Midbrain (tissue), 1 donor: ENCODE measurements at regions not wholly inside any gene's neighbourhood (a gene's known extent, or its start where the extent isn't known, plus 50 kb on each side); places are given as distances from the start of the nearest gene placed in this dataset.
"Not testable (repeated sequence)": the region's sequence is repeated elsewhere in the genome, so short reads cannot be mapped to it uniquely, and the experiment has no call there.

Experiments used
- DNase-seq: peaks from one replicate; lab custom pipeline; 2025; lab: John Stamatoyannopoulos, UW

DNA sequence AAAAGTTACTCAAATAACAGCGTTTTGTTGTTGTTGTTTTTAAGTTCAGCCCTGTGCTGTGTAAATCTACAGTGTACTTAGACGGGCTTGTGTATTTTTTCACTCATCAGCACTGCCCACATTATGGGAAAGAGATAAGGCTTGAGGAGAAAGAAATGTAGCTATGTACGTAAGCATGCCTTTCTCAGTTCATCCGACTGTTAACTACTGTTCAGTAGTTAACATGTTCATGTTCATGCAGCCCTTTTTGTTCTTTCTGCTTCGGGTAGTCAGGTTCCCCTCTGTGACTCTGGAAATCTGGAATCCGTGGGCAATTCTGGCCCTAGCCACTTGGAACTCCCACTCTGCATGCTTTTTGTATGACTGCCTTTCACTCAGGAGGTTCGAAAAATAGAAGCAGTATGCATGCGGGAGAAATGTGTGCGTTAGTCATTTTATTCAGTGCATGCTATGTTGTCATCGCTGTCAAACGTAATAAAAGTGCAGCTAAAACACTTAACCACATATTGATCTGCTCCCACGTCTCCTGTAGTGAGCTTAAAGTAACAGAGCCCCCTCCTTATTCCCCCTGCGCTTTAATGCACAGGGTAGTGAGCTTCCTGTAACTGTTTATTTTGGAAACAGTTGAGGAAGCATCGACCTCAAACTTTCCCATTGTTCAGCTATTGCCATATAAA lies 283.1 kb upstream of the NR2F2 start:
- DNase-seq, result no peak

DNA sequence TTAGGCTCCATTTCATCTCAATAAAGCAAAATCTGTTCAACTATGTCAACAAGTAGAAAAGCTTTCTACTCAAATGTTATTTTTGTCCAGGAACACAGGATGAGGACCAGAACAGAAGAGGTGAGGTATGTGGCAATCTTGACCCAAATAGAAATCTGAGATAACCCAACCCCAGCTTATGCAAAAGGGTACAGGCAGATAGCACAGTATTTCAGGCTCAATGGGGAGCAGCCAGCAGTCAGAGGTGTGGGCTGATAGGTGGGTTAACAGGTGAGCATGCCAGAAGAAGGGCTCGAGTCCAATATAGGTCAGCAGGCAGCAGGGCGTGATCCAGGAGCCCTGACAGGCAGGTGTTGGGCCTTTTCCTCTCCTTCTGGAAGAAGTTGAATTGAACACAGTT lies 281.2 kb upstream of the NR2F2 start:
- DNase-seq, result no peak

DNA sequence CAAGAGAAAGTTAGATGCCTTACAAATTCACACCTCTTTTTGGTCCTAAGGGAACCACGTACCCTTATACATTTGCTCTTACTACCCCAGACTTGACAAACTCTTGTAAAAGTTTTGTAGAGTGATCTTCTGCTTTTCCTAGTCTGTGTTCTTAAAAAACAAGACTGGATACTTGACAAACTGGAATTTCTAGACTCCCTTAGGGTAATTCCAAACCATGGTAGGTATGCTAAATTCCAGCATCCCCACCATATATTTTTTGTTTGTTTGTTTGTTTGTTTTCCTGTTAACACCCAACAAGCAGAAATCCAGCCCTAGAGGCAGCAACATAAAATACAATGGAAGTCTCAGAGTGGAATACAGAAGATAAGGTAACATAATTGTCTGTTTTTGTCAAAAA lies 280.7 kb upstream of the NR2F2 start:
- no peak for DNase-seq

DNA sequence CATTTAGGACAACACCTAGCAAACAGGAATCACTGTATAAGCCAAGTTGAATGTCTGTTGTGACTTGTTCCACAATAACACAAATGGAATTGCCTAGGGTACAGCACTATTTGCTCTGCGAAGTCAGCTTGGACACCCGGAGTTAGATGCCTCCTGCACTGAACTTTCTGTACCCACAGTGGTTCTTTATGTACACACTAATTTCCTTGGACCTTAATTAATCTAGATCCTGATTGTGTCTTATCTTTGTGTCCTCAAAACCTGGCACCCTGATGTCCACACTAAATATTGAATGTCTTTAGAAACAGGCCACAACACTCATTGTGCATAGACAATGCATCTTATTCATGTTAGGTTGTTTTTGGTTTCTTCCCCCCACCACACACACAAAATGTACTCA lies 278.9 kb upstream of the NR2F2 start:
- DNase-seq, result no peak

DNA sequence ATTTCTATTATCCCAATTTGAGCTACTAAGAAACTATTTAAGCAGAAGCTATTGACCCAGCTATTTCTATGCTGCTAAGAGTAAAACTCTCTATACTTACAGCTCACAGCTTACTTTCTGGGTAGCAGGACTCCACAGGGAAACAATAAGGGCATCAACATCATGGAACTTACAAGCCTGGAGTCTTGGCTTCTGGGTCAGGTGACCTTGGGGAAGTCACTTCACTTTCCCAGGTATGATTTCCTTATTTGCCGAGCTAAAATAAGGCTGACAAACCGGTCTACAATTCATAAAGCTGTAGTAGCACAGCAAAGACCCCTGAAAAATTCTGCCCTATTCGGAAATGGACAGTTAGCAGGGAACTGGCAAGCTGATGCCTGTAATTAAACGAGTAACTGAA lies 278.3 kb upstream of the NR2F2 start:
- DNase-seq, result no peak

DNA sequence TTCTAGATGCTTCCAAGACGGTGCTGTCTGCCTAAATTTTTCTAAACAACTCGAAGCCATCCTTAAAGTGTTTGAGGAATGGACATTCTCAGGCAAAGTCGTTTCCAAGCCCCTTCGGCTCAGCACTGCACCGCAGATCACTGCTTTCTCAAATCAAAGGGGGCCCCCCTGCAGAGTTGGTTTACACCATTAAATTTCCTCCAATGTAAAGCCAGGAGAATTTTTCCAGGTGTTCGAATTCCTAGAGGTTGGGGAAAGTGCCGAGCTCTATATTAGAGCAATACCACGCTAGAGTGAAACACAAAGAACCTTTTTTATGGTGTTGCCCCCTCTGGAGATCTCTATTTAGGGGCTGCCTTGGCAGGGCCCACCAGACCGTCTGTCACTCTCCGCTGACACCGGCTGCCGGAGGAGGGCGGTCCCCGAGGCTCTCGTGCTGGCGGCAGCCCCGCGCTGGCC lies 277.9 kb upstream of the NR2F2 start:
- no peak for DNase-seq

DNA sequence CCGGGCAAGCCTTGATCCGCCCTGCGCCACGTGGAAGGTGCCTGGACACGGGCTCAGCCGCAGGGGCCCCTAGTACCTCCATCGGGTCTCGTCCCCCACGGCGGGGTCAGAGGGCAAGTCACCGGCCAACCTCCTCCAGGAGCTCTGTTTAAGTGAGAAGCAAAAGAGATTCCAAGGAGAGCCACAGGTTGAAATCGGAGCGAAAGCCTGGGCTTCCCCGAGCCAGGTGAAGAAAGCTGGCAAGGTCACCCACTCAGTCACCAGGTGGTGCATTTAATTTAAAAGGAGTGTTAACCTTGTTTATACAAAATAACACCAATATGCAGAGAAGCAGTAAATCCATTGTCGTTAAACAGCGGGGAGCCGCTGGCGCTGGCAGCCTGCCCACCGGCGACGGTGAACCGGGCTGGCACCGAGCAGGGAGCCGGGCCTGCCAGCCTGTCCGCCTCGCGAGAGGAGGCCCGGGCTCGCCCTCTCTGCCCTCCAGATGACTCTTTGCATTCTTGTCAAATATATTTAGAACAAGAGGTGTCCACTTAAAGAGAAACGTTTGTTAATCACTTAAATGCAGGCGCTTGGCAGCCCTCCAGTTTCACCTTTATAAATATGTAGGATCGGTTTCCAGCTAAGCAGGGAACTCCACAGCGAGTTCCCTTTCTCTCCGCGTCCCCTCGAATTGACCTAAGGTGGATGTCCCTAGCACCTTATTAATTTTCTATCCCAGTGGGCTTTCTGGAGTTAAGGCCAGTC lies 277.3 kb upstream of the NR2F2 start:
- DNase-seq, result no peak

DNA sequence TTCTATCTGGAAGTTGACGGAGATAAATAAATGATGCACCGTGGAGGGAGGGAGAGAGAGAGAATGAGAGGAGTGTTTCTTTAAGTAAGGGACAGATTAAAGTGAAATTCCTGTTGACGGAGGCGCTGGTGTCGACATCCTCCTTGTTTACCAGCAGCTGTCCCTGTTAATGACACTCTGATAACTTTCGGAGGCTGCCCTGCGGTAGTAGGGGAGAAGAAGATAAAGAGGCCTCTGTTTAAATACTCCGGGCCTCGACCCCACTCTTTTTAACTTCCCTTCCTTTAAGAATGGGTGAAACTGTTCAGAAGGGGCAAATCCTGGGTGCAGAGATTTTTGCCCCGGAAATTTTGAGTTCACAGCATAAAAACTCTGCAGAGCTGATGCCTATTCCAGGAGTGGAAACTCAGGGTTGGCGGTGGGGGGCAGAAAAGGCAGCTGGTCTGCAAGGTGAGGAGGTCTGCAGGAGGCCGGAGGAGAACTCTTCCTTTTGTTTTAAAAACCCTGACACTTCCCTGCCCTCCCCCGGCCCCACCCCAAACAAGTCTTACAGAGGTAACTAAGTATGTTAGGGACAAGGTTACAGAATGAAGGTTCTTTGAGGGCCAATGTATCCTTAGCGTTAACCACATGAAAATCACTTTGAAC lies 276.6 kb upstream of the NR2F2 start:
- no peak for DNase-seq

DNA sequence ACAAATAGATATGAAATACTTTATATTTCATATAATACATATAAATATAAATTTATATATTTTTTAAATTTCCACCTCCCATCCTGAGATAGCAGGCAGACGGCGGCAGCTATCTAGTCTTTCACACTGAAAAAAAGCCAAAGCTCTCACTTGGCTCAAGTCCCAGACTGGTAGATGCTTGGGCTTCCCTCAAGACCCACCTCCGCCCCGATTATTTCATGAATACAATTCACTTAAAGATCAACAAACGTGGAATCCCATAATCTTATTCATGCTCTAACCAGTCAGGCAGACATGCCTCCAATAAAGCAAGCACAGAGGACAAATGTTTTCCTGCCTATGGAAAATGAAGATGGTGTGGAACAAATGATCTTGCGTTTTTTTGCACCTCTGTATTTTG lies 275.9 kb upstream of the NR2F2 start:
- DNase-seq, result no peak

DNA sequence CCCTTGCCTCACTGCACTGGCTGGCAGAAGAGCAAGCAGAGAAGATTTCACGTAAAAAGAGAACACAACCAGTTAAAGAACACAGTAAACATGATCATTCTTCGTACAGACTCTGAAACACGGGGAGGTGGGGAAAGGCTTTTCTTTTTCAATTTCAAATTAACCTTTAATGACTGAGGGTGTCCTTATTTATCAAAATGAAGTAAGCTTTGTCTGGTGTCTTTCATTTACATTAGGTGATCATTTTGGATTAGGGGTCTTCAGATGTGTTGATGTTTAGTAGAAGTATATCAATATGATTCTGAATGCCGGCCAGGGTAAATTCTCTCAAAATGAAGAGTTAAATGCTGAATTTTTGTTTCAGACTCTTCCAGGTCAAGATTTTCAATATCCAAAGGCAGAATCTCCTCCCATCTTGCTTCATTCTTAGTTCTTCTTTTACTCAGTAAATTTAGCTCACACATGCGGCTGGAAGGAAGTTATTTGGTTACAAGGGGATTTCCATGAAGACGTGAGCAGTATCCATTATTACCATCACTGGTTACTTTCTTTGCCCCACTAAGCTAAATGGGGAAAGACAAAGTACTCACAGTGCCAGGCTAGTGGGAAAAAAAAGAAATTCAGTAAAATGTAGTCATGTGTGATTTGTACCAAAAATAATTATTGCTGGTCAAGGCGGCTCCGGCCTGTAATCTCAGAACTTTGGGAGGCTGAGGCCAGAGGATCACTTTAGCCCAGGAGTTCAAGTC lies 272.2 kb upstream of the NR2F2 start:
- DNase-seq, result no peak

DNA sequence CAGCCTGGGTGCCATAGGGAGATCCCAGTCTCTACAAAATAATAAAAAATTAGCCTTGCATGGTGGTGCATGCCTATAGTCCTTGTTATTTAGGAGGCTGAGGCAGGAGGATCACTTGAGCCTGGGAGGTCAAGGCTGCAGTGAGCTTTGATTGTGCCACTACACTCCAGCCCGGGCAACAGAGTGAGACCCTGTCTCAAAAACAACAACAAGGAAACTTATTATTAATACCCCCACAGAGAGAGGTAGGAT lies 271.7 kb upstream of the NR2F2 start:
- not testable (repeated sequence) for DNase-seq

DNA sequence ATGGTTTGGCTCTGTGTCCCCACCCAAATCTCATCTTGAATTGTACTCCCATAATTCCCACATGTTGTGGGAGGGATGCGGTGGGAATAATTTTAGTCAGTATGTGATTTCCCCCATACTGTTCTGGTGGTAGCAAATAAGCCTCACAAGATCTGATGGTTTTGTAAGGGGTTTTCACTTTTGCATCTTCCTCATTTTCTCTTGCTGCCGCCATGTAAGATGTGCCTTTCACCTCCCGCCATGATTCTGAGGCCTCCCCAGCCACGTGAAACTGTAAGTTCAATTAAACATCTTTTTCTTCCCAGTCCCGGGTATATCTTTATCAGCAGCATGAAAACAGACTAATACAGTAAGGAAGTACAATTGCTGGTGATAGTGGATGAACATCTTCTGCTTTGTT lies 269.9 kb upstream of the NR2F2 start:
- not testable (repeated sequence) for DNase-seq

DNA sequence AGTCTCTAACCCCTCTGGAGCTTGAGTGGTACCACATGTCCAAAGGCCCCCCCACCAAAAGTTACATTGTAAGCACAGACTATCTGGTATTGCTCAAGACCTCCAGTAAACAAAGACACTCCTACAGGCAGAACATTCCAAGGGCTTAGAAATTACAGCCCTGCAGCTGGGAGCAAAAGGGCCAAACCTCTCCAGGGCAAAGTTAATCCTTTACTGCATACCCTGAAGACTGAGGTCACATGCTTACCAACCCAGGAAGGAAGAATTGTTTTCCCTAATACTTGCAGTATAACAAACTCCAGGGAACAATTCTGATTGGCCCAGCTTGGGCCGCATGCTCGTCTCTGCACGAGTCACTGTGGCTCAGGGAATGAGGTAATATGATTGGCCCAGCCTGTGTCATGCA lies 266.1 kb upstream of the NR2F2 start:
- DNase-seq, result no peak

DNA sequence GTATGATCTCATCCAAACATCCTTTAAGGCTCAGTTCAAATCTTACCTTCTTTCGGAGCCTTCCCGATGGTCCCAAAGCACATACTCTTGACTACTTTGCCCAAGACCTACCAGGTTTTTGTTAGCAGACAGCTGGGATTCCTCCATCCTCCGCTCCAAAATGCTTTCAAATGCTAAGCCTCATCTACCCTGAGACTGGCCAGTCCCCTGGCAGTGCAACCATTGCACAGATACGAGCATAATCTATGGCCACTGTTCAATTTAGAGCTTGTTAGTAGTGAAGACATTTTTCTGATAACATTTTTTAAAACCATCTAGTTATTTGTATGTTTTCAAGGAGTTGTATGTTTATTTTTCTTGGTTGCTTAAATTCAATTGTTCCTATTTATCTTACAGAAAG lies 264.4 kb upstream of the NR2F2 start:
- DNase-seq, result no peak

DNA sequence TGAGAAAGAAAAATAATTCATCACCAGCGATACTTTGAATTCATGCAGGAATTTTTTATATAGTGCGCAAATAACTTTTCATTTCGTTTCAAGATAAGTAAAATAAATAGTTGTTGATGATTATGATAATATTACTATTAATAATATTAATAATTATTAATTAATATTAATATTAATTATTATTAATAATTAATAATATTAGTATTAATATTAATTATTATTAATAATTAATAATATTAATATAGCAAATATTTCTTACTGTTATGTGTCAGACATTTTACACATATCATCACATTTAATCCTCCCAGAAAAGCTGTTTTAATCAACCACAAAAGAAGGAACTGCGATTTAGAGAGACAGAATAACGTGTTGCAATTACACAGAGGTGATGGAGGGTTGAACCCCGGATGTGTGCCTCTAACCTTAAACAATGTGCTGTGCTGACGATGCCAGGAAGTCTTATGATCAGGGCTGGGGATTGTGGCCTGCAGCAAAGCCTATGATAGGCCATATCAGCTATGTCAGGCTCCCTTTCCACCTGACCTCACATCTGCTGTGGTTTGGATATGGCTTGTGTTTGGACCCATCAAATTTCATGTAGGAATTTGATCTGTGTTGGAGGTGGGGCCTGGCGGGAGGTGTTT lies 263.5 kb upstream of the NR2F2 start:
- no peak for DNase-seq

DNA sequence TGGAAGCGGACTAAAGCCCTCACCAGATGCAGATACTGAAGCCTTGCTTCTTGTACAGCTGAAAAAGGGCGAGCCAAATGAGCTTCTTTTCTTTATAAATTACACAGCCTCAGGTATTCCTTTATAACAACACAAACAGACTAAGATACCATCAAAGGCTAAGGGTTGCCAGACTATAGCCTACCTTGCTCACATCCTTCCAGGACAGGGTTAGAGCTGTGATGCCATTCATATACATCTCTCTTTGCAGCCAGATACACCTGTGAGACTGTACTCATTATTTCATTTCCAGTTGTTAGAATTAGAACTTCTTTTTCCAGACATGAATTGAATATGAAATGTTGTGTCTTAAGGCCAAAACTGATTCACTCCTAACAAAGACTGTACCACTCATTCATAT lies 262.8 kb upstream of the NR2F2 start:
- DNase-seq, result no peak

DNA sequence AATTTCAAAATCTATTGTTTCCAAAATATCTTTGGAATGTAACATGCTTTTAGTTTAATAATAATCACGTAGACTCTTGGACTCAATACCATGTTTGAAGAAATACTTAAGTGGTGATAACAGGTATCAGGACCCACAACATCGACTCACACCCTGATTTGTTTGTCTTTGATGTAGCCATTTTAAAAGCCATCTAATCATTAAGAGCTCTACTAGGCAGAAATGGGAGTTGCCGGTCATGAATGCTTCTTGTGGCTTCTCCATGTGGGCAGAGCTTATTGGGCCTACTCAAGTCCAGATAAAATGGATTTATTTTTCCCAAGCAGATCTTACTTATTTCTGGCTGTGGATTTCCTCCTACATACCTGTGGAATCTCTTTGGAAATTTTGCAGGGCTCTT lies 261.6 kb upstream of the NR2F2 start:
- DNase-seq, result no peak

DNA sequence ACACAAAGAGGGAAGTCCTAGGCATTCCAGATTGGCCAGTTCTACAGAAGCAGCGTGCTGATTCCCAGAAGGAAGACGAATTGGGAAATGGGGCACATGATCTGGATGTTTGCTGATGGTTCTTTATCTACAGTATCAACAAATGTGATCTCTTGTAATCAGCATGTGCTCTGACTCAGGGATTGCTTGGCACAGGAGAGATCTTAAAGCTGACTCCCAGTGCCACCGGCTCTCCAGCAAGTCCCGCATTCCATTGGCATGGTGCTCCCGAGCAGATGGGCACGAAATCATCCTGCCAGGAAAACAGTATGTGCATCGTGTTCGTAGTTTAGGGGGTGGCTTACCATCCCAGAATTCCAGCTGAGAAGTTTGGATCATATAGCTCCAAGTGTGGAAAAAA lies 259.9 kb upstream of the NR2F2 start:
- DNase-seq, result no peak

DNA sequence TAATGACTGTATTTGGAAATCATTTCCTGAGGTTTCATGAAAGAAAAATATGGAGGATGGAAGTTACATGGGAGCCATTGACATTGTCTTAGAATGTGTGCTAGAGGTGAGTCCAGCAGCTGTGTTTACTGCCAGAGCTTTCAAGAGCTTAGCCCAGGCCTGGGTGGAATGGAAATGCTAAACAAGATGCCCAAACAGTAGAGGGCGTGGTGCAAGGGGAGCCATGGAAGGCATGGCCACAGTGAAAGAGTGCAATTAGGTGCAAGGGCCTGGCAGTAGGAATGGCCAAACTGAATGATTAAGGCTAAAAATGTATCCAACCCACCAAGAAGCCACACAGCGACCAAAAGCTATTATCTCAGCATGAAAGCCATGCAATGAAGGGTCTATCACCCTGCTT lies 257.7 kb upstream of the NR2F2 start:
- DNase-seq, result no peak

DNA sequence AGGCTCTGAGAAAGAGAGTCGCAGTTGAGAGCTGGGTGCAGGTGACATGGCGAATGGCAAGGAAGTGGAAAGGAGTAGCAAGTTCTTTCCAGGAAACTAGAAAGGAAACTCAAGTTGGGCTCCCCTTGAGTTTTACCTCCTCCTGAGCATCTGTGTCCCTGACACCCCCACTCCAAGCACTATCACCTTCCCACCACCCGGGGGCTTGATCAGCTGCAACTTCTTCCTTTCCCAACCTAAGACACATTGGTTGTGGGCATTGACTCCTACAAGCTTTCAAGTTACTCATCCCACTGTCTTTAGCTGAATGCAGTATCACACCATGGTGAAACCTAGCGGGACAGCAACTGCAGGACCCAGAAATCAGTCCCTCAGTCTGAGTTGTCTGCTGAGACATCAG lies 256.6 kb upstream of the NR2F2 start:
- DNase-seq, result no peak

DNA sequence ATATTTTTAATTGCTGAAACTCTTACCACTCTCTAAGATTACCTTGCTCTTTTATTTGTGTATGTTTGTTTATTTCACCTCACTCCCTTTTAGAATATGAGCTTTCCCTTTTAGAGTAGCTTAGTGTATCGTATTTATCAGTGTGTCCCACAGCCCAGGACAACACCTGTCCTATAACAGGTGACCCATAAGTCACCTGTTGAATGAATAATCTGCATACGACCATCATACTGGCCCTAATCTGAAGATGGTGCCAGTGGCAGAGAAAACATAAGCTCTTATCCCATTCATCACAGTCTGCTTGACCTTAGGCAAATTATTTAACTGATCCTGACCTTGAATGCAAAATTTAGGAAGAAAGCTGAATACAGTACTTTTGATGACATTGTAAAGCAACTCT lies 254.6 kb upstream of the NR2F2 start:
- DNase-seq, result no peak

DNA sequence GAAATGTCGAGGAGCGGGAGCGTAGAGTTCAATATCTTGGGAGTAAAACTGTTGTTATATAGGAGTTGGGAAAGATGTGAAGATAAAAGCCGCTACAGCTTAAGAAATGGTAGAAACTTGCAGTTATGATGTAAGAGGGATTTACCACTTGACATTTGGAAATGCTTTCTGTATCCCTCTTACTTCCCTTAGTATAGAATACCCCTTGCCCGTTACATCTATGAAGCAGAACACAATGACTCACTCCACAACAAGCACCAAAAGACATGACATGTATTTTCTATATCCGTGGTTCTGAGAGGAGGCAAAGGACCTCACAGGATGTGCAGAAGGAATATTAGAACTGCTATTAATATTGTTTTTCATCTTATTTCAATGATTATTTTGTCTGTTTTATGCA lies 254.2 kb upstream of the NR2F2 start:
- no peak for DNase-seq
